SK-N-SH (cell line): ENCODE measurements at regions not wholly inside any gene's neighbourhood (a gene's known extent, or its start where the extent isn't known, plus 50 kb on each side); places are given as distances from the start of the nearest gene placed in this dataset.

ENCODE experiments used
- CTCF ChIA-PET: fragments of 300-600, 350-600 bp; formaldehyde crosslinking; extraction: SDS; loops from one replicate; lab custom pipeline; 2021; lab: Yijun Ruan, JAX
- POLR2A ChIA-PET: fragments of 350-600 bp; sonication (Branson Sonifier 250); formaldehyde crosslinking; extraction: SDS; loops from one replicate; lab custom pipeline; 2020; ENCODE audit warnings: antibody characterized with exemption, inconsistent platforms; lab: Yijun Ruan, JAX
- DNase-seq: peaks from one replicate; pipeline ENCODE4 v3.0.0; 2012
- H2AFZ ChIP-seq: fragments of 200-600 bp; sonication (generic); 2 replicates; pipeline ENCODE4 v1.8.1; 2016; ENCODE audit warnings: antibody characterized with exemption, mild to moderate bottlenecking, low read depth
- H3F3A ChIP-seq: fragments of 200-600 bp; sonication (generic); replicated peaks from 2 replicates; pipeline ENCODE3; 2016; ENCODE audit warnings: antibody characterized with exemption, mild to moderate bottlenecking; ENCODE audit not compliant: insufficient read depth
- H3K27ac ChIP-seq, 2 experiments: fragments of 200-500 bp in 1 of 2; fragments of 200-600 bp in 1 of 2; sonication (Bioruptor generic) in 1 of 2; sonication (generic), shearing (Covaris generic) in 1 of 2; 2 replicates each; pipeline versions ENCODE4 v1.5.1 to v1.6.1; 2014 to 2016; ENCODE audit warnings: low read depth in 2 of 2, inconsistent platforms in 1 of 2, low read length in 1 of 2, mild to moderate bottlenecking in 1 of 2, mixed read lengths in 1 of 2
- H3K27me3 ChIP-seq: fragments of 200-600 bp; sonication (generic), shearing (Covaris generic); 2 replicates; pipeline ENCODE4 v1.6.1; 2016; ENCODE audit warnings: mixed run types; ENCODE audit not compliant: insufficient read depth
- H3K36me3 ChIP-seq, 2 experiments: fragments of 200-500 bp in 1 of 2; fragments of 200-600 bp in 1 of 2; sonication (Bioruptor generic) in 1 of 2; sonication (generic) in 1 of 2; replicated peaks in 1 of 2; 2 replicates each; pipeline versions ENCODE3 to v1.5.1; 2014 to 2016; ENCODE audit warnings: low read length in 1 of 2, mild to moderate bottlenecking in 1 of 2; ENCODE audit not compliant: insufficient read depth in 2 of 2, control insufficient read depth in 1 of 2
- H3K4me1 ChIP-seq, 2 experiments: fragments of 200-500 bp in 1 of 2; fragments of 200-600 bp in 1 of 2; sonication (Bioruptor generic) in 1 of 2; sonication (generic), shearing (Covaris generic) in 1 of 2; 2 replicates each; pipeline versions ENCODE4 v1.5.1 to v1.6.1; 2014 to 2016; ENCODE audit warnings: low read depth in 1 of 2, low read length in 1 of 2, mixed run types in 1 of 2; ENCODE audit not compliant: insufficient read depth in 2 of 2, control insufficient read depth in 1 of 2
- H3K4me2 ChIP-seq: fragments of 200-600 bp; sonication (generic), shearing (Covaris generic); 2 replicates; pipeline ENCODE4 v1.6.1; 2017; ENCODE audit warnings: mixed run types
- H3K4me3 ChIP-seq, 2 experiments: fragments of 200-500 bp in 1 of 2; fragments of 200-600 bp in 1 of 2; sonication (Bioruptor generic) in 1 of 2; sonication (generic), shearing (Covaris generic) in 1 of 2; 2 replicates each; pipeline versions ENCODE4 v1.5.1 to v1.8.1; 2014 to 2016; ENCODE audit warnings: low read depth in 2 of 2, inconsistent platforms in 1 of 2, low read length in 1 of 2, mild to moderate bottlenecking in 1 of 2, mixed read lengths in 1 of 2, moderate library complexity in 1 of 2
- H3K79me2 ChIP-seq: fragments of 200-600 bp; sonication (generic); 2 replicates; pipeline ENCODE4 v1.8.1; 2017; ENCODE audit warnings: mild to moderate bottlenecking; ENCODE audit not compliant: insufficient read depth
- H3K9ac ChIP-seq: fragments of 200-600 bp; sonication (generic); 2 replicates; pipeline ENCODE4 v1.6.1; 2017; ENCODE audit warnings: mixed run types
- H3K9me2 ChIP-seq: fragments of 200-600 bp; sonication (generic); 2 replicates; pipeline ENCODE4 v1.6.1; 2017; ENCODE audit warnings: mixed run types
- H3K9me3 ChIP-seq: fragments of 200-600 bp; sonication (generic); 2 replicates; pipeline ENCODE4 v1.6.1; 2017; ENCODE audit warnings: mixed run types, mild to moderate bottlenecking, moderate library complexity
- H4K20me1 ChIP-seq: fragments of 200-600 bp; sonication (generic); 2 replicates; pipeline ENCODE4 v1.6.1; 2017; ENCODE audit warnings: mild to moderate bottlenecking, mixed run types; ENCODE audit not compliant: insufficient read depth
- CHD2 ChIP-seq: fragments of 150-350 bp; IDR thresholded peaks from 2 replicates; pipeline ENCODE4 v1.6.1; 2018; ENCODE audit warnings: low read length; ENCODE audit not compliant: partially characterized antibody
- EP300 ChIP-seq, 2 experiments: IDR thresholded peaks; 2 replicates each; pipeline versions ENCODE4 v1.4.0 to v1.6.1; 2012; ENCODE audit warnings: borderline replicate concordance in 1 of 2, low read depth in 1 of 2, low read length in 1 of 2
- EZH2phosphoT487 ChIP-seq: fragments of 200-600 bp; sonication (generic); IDR thresholded peaks from 2 replicates; pipeline ENCODE4 v1.6.1; 2017; ENCODE audit warnings: low read depth, mixed run types, mild to moderate bottlenecking, antibody characterized with exemption, moderate library complexity, borderline replicate concordance
- FOXM1 ChIP-seq: IDR thresholded peaks from 2 replicates; pipeline ENCODE4 v1.4.0; 2012; ENCODE audit warnings: low read depth, mild to moderate bottlenecking
- GABPA ChIP-seq: IDR thresholded peaks from 2 replicates; pipeline ENCODE4 v1.4.0; 2012; ENCODE audit warnings: low read depth, mild to moderate bottlenecking
- JUND ChIP-seq: IDR thresholded peaks from 2 replicates; pipeline ENCODE4 v1.4.0; 2012
- MAX ChIP-seq: IDR thresholded peaks from 2 replicates; pipeline ENCODE4 v1.4.0; 2012; ENCODE audit warnings: low read depth
- MEF2A ChIP-seq: IDR thresholded peaks from 2 replicates; pipeline ENCODE4 v1.4.0; 2012; ENCODE audit warnings: low read depth, borderline replicate concordance
- MXI1 ChIP-seq: IDR thresholded peaks from 2 replicates; pipeline ENCODE4 v1.6.1; 2012; ENCODE audit warnings: mild to moderate bottlenecking, low read depth, low read length, improper control_type of control experiment
- NFIC ChIP-seq: IDR thresholded peaks from 2 replicates; pipeline ENCODE4 v1.4.0; 2012; ENCODE audit warnings: borderline replicate concordance
- RAD21 ChIP-seq: IDR thresholded peaks from 2 replicates; pipeline ENCODE4 v1.6.1; 2012; ENCODE audit warnings: mild to moderate bottlenecking, low read length
- RCOR1 ChIP-seq: fragments of 150-350 bp; IDR thresholded peaks from 2 replicates; pipeline ENCODE4 v1.6.1; 2017; ENCODE audit warnings: antibody characterized with exemption, low read length
- RXRA ChIP-seq: IDR thresholded peaks from 2 replicates; pipeline ENCODE4 v1.4.0; 2012; ENCODE audit warnings: low read depth, mild to moderate bottlenecking, borderline replicate concordance
- SIN3A ChIP-seq: IDR thresholded peaks from 2 replicates; pipeline ENCODE4 v1.6.1; 2012; ENCODE audit warnings: low read depth, mild to moderate bottlenecking, low read length, moderate library complexity, borderline replicate concordance
- SMC3 ChIP-seq: IDR thresholded peaks from 2 replicates; pipeline ENCODE4 v1.6.1; 2012; ENCODE audit warnings: low read depth, low read length, improper control_type of control experiment
- TEAD4 ChIP-seq: IDR thresholded peaks from 2 replicates; pipeline ENCODE4 v1.4.0; 2012; ENCODE audit warnings: mild to moderate bottlenecking, borderline replicate concordance; ENCODE audit not compliant: insufficient read depth
- USF2 ChIP-seq: fragments of 150-350 bp; IDR thresholded peaks from 2 replicates; pipeline ENCODE4 v1.6.1; 2017; ENCODE audit warnings: antibody characterized with exemption, low read length, low read depth, borderline replicate concordance
- YY1 ChIP-seq: IDR thresholded peaks from 2 replicates; pipeline ENCODE4 v1.4.0; 2012; ENCODE audit warnings: low read depth, mild to moderate bottlenecking
- ZBTB33 ChIP-seq: IDR thresholded peaks from 2 replicates; pipeline ENCODE4 v1.4.0; 2012; ENCODE audit warnings: low read depth, borderline replicate concordance
- WGBS: methylation state at CpG from one replicate; pipeline ENCODE4 v1.1.6; 2017; ENCODE audit warnings: low lambda C conversion rate; 5-methylcytosine and 5-hydroxymethylcytosine counted together
- TF ChIP-seq, protein P1 (sequence below): fragments of 150-350 bp; IDR thresholded peaks from 2 replicates; pipeline ENCODE4 v1.6.1; 2016; ENCODE audit warnings: mild to moderate bottlenecking, low read depth, low read length
- TF ChIP-seq, protein P2 (sequence below): IDR thresholded peaks from 2 replicates; pipeline ENCODE4 v1.4.0; 2012; ENCODE audit warnings: low read depth, borderline replicate concordance

DNA sequence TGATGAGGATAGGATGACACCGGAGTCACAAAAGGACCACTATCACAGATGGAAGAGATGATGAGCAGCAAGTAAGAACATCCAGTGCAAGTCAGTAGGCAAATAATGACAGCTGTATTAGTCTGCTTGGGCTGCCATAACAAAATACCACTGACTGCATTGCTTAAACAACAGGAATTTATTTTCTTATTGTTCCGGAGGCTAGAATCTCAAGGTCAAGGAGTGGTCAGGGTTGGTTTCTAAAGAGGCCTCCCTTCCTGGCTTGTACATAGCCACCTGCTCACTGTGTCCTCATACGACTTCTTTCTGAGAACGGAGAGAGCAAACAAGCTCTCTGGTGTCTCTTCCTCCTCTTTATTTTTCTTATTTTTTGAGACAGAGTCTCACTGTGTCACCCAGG lies 380.7 kb downstream of the PLOD2 start:
- Histone ChIP-seq H3K79me2 (no peaks in the 10 kb centered on the region), H3K9me3 (no peaks in the 10 kb centered on the region), H3K4me2 (no peak overlapping the region), H4K20me1 (no peaks in the 10 kb centered on the region), H2AFZ (no peak overlapping the region), H3K4me3 (no peak overlapping the region)
- POLR2A ChIA-PET, result no interaction called here
- TF ChIP-seq USF2, result no peak
- no peak for TF ChIP-seq RXRA
- TF ChIP-seq SIN3A, result no peak
- TF ChIP-seq GABPA, result no peak
- no peak for TF ChIP-seq RCOR1
- no peak for TF ChIP-seq NFIC
- TF ChIP-seq RAD21, result no peak
- TF ChIP-seq, protein P1, sequence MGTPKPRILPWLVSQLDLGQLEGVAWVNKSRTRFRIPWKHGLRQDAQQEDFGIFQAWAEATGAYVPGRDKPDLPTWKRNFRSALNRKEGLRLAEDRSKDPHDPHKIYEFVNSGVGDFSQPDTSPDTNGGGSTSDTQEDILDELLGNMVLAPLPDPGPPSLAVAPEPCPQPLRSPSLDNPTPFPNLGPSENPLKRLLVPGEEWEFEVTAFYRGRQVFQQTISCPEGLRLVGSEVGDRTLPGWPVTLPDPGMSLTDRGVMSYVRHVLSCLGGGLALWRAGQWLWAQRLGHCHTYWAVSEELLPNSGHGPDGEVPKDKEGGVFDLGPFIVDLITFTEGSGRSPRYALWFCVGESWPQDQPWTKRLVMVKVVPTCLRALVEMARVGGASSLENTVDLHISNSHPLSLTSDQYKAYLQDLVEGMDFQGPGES, result no peak
- TF ChIP-seq MAX, result no peak
- no peak for TF ChIP-seq SMC3
- TF ChIP-seq, all 33 proteins: peak for 0
- Histone ChIP-seq H3K27ac (no peak overlapping the region), H3F3A (no peaks in the 10 kb centered on the region), H3K4me1 (no peaks in the 10 kb centered on the region), H3K9ac (no peak overlapping the region), H3K9me2 (no peaks in the 10 kb centered on the region; the same call in 1 of the 2 replicates), H3K27me3 (no peaks in the 10 kb centered on the region), H3K36me3 (no peaks in the 10 kb centered on the region)
- WGBS, result 27% methylated on average over 4 of the region's 4 CpGs
- DNase-seq, result no peak
- CTCF ChIA-PET, result no interaction called here

- Histone ChIP-seq H3K4me1 (no peaks in the 10 kb centered on the region), H3K9me2 (no peaks in the 10 kb centered on the region), H3K9me3 (no peaks in the 10 kb centered on the region), H3F3A (no peaks in the 10 kb centered on the region), H3K4me2 (no peak overlapping the region), H3K79me2 (no peaks in the 10 kb centered on the region), H3K27ac (no peak overlapping the region), H3K9ac (no peak overlapping the region), H3K4me3 (no peak overlapping the region), H4K20me1 (no peaks in the 10 kb centered on the region), H3K27me3 (no peaks in the 10 kb centered on the region), H3K36me3 (no peaks in the 10 kb centered on the region), H2AFZ (no peak overlapping the region)
- ChIA-PET POLR2A (no interaction called here), CTCF (interaction anchor here (2.5 kb wide), 1 partner anchor 9 kb away, joined by 9 read pairs; no protein-coding TSS in a partner anchor)
- DNase-seq, result no peak
- TF ChIP-seq RCOR1, result no peak
- no peak for TF ChIP-seq JUND
- no peak for TF ChIP-seq EP300 (IDR thresholded peaks at IDR 0.05; ENCODE audit: borderline replicate concordance in 1 of 2, low read depth in 1 of 2, low read length in 1 of 2)
- TF ChIP-seq EZH2phosphoT487, result no peak
- no peak for TF ChIP-seq YY1
- no peak for TF ChIP-seq SIN3A
- no peak for TF ChIP-seq SMC3
- no peak for TF ChIP-seq MXI1
- no peak for TF ChIP-seq NFIC
- TF ChIP-seq GABPA, result no peak
- TF ChIP-seq TEAD4, result no peak
- TF ChIP-seq, protein P2, sequence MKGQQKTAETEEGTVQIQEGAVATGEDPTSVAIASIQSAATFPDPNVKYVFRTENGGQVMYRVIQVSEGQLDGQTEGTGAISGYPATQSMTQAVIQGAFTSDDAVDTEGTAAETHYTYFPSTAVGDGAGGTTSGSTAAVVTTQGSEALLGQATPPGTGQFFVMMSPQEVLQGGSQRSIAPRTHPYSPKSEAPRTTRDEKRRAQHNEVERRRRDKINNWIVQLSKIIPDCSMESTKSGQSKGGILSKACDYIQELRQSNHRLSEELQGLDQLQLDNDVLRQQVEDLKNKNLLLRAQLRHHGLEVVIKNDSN, result no peak
- TF ChIP-seq MEF2A, result no peak
- no peak for TF ChIP-seq ZBTB33
- TF ChIP-seq FOXM1, result no peak
- TF ChIP-seq, protein P1, result no peak
- no peak for TF ChIP-seq CHD2
Observed at GRCh38 chr3:145785668-145786067, 375.3 kb downstream of the PLOD2 start.
